WERI-Rb-1 (cell line): ENCODE measurements at regions not wholly inside any gene's neighbourhood (a gene's known extent, or its start where the extent isn't known, plus 50 kb on each side); places are given as distances from the start of the nearest gene placed in this dataset.

ENCODE experiments used
- DNase-seq: peaks from one replicate; pipeline ENCODE4 v3.0.0-alpha.2; 2020
- H3K27ac ChIP-seq: fragments of 250-450 bp; sonication (Bioruptor Pico); 2 replicates; pipeline ENCODE4 v1.5.1; 2020; ENCODE audit warnings: mild to moderate bottlenecking, moderate library complexity
- H3K27me3 ChIP-seq: fragments of 250-450 bp; sonication (Bioruptor Pico); 2 replicates; pipeline ENCODE4 v1.5.1; 2021; ENCODE audit warnings: mild to moderate bottlenecking, low read depth, moderate library complexity; ENCODE audit not compliant: insufficient read depth, severe bottlenecking
- H3K36me3 ChIP-seq: fragments of 250-450 bp; sonication (Bioruptor Pico); 2 replicates; pipeline ENCODE4 v1.5.1; 2020; ENCODE audit warnings: mild to moderate bottlenecking, moderate library complexity
- H3K4me3 ChIP-seq: 2 replicates; pipeline ENCODE4 v1.5.1; 2011; ENCODE audit warnings: low read depth, mild to moderate bottlenecking, control low read depth, low read length
- H3K9me3 ChIP-seq: fragments of 250-450 bp; sonication (Bioruptor Pico); 2 replicates; pipeline ENCODE4 v1.5.1; 2021; ENCODE audit warnings: mild to moderate bottlenecking, moderate library complexity; ENCODE audit not compliant: severe bottlenecking
- CTCF ChIP-seq: IDR thresholded peaks from 2 replicates; pipeline ENCODE4 v1.5.1; 2011; ENCODE audit warnings: low read depth, mild to moderate bottlenecking, control low read depth, inconsistent platforms, low read length

DNA sequence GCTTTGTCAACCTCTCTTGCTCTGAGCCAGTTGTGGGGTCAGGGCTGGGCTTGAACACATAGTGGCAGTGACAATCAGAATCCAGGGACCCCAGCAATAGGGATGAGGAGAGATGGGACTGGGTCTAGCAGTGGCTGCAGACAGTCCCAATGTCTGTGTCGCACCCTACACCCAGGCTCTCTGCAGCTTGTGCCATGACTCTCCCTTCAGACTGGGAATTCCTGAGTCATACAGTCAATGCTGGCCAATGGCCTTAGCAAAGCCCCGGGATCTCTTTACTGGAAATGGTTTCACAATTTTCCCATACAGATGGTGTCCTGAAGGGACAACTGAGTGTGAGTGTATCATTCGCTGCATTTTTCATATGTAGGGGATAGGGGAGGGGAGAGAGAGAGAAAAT is 74.2 kb upstream of the CELF4 start:
- no peak for TF ChIP-seq CTCF

DNA sequence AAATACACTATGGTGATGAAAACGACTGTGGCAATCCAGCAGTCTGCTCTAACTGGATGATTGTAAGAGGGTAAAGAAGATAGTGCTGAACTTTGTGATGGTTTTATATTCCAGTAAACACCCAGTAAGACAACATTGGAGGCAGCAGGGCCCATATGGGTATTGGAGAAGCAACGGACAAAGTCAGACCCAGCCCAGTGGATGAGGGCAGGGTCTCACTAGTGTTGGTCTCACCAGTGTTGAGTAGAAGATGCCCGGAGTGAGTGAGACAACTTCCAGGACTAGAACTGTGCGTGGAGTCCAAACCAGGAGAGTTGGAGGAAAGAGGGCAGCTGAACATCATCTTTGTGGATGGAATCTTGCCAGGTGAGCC is 71.9 kb upstream of the CELF4 start:
- H3K4me3 ChIP-seq = no peak overlapping the region
- no peak for TF ChIP-seq CTCF

More for the DNA sequence above, 74.2 kb upstream of the CELF4 start:
- Histone ChIP-seq H3K9me3 (no peaks in the 10 kb centered on the region), H3K4me3 (no peak overlapping the region), H3K27ac (no peak overlapping the region), H3K27me3 (no peaks in the 10 kb centered on the region), H3K36me3 (no peaks in the 10 kb centered on the region)
- no peak for DNase-seq

GRCh38 chr18:37636831-37637477 is 71.4 kb upstream of the CELF4 start:
- H3K36me3 ChIP-seq = no peaks in the 10 kb centered on the region
- H3K9me3 ChIP-seq = no peaks in the 10 kb centered on the region
- H3K4me3 ChIP-seq = no peak overlapping the region
- no peak for DNase-seq
- no peak overlapping the region for H3K27ac ChIP-seq
- H3K27me3 ChIP-seq = no peaks in the 10 kb centered on the region
- no peak for TF ChIP-seq CTCF

More for the DNA sequence above, 71.9 kb upstream of the CELF4 start:
- Histone ChIP-seq H3K27me3 (no peaks in the 10 kb centered on the region), H3K36me3 (no peaks in the 10 kb centered on the region), H3K27ac (no peak overlapping the region), H3K9me3 (no peaks in the 10 kb centered on the region)
- no peak for DNase-seq

DNA sequence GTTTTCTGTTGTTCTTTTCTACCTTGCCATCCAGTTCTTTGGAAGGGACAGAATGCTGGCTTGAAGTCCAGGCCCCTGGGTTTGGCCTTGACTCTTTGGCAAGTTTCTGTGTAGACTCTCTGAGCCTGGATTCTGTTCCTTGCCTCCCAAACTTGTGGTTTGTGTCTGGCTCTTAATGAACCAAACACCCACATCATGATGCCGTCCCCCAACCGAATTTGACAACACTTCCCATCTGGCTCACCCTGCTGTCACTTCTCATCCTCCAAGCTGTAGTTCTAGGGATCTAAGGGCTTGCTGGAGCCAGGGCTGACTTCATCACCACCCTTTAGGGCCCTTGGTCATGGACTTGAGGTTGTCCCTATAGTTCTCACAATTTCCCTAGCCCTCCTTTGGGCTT is 68.9 kb upstream of the CELF4 start:
- no peak for DNase-seq
- H3K4me3 ChIP-seq = no peak overlapping the region
- H3K9me3 ChIP-seq = no peaks in the 10 kb centered on the region
- no peaks in the 10 kb centered on the region for H3K27me3 ChIP-seq
- TF ChIP-seq CTCF = no peak
- no peak overlapping the region for H3K27ac ChIP-seq
- H3K36me3 ChIP-seq = no peaks in the 10 kb centered on the region

- no peak for TF ChIP-seq CTCF
- no peak overlapping the region for H3K4me3 ChIP-seq
- H3K9me3 ChIP-seq = no peaks in the 10 kb centered on the region
- H3K27me3 ChIP-seq = no peaks in the 10 kb centered on the region
- DNase-seq = no peak
- H3K36me3 ChIP-seq = no peaks in the 10 kb centered on the region
- H3K27ac ChIP-seq = no peak overlapping the region
Measured at GRCh38 chr18:37631422-37631821, 65.8 kb upstream of the CELF4 start.

DNA sequence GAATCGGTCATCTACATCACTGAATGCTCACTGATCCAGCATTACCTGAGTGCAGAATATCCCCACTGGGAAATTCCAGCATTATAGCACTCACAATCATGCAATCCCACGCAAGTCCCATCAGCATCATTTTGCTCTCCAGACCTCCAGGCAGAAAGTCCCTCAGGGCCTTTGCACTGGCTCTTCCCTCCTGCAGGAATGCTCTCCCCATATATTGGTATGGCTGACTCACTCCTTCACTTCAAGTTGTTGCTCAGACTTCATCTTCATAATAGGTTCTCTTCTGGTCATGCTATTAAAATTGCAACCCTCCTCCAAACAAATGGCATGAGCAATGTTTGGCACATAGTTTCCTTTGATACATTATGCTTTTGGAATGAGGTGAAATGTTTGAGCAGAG is 64.7 kb upstream of the CELF4 start:
- no peak overlapping the region for H3K27ac ChIP-seq
- no peak for DNase-seq
- no peak overlapping the region for H3K4me3 ChIP-seq
- no peak for TF ChIP-seq CTCF
- no peaks in the 10 kb centered on the region for H3K27me3 ChIP-seq
- no peaks in the 10 kb centered on the region for H3K9me3 ChIP-seq
- no peaks in the 10 kb centered on the region for H3K36me3 ChIP-seq
